ENCODE measurements at regions not wholly inside any gene's neighbourhood (a gene's known extent, or its start where the extent isn't known, plus 50 kb on each side); places are given as distances from the start of the nearest gene placed in this dataset.

DNA sequence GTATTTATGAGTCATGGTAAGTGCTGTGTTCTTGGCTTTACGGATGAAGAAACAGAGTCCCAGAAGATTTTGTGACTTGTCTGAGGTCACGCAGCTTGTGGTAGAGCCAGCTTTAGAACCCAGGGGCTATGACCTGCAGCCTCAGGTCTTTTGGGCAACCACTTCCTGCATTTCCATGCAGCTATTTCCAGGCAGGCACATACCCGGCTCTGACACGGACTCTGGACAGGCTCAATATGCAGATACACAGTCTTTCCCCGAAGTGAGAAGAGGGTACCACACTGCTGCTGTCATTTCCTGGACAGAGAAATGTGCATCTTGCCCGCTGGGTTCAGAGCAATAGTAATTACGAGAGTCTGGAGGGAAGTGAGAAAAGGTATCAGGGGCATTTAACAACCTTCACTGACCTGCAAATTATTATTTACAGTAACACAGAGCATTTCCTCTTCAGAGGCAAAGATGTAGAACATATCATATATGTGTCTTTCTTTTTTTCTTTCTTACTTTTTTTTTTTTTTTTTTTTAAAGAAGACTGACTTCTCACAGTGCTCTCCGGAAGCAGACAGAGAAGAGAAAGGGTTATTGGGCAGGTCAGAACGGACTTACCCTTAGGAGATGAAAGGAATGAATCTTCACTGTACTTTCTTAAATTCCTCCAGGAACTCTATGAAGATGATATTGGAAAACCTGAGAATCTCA lies 185.1 kb downstream of the CLIC5 start:
- Histone ChIP-seq H3K27me3 (ENCODE audit: control insufficient read depth, insufficient read depth, low read length) (no peaks in the 10 kb centered on the region), H3K4me3 (ENCODE audit: low read length) (no peak overlapping the region), H3K36me3 (ENCODE audit: control insufficient read depth, insufficient read depth, low read length) (no peaks in the 10 kb centered on the region), H3K9ac (ENCODE audit: low read length) (no peak overlapping the region), H3K4me1 (ENCODE audit: control insufficient read depth, insufficient read depth, low read length) (no peaks in the 10 kb centered on the region), H3K9me3 (ENCODE audit: control insufficient read depth, low read length) (no peaks in the 10 kb centered on the region)

DNA sequence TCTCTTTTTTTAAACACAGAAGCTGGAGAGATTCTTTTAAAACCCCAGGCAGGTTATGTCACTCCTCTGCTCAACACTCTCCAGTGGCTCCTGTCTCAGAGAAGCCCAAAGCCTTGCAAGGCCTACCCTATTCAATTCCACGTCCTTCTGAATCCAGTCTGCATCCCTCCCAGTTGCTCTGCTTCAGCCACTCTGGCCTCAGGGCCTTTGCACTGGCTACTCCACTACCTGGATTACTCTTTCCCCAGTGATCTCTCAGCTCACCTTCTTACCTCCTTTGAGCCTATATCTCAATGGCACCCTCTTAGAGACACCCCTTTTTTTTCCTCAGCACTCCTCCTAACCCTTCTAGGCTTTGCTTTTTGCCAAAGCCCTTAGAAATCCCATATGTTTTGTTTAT lies 185.8 kb downstream of the CLIC5 start:
- Histone ChIP-seq H3K9me3 (ENCODE audit: control insufficient read depth, low read length) (no peaks in the 10 kb centered on the region), H3K36me3 (ENCODE audit: control insufficient read depth, insufficient read depth, low read length) (no peaks in the 10 kb centered on the region), H3K4me1 (ENCODE audit: control insufficient read depth, insufficient read depth, low read length) (no peaks in the 10 kb centered on the region)

DNA sequence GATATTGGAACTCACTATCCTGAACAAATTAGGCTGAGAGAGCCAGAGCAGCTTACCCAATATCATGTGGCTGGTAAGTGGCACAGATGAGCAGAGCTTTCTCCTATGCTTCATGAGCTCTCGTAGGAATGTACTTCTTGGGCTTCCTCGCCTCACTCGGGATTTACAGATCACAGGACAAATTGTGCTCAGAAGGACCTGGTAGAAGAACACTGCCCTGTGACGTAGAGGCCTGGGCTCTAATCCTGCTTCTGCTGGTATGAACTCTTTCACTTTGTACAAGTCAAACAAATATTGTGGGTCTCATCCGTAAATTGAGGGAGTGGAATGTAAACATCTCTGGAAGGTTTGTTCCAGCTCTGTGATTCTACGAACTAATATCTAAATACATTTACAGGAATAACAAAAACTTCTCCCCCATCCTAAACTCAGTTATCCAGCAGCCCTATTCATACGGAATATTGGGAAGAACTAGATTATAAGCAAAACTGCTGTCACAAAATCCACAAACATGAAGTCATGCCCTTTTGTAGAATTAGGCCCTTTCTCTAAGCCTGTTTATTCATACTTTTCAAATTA lies 187.6 kb downstream of the CLIC5 start:
- Histone ChIP-seq H3K27me3 (ENCODE audit: control insufficient read depth, insufficient read depth, low read length) (no peaks in the 10 kb centered on the region), H3K9me3 (ENCODE audit: control insufficient read depth, low read length) (no peaks in the 10 kb centered on the region), H3K4me1 (ENCODE audit: control insufficient read depth, insufficient read depth, low read length) (no peaks in the 10 kb centered on the region), H3K36me3 (ENCODE audit: control insufficient read depth, insufficient read depth, low read length) (no peaks in the 10 kb centered on the region), H3K9ac (ENCODE audit: low read length) (no peak overlapping the region), H3K4me3 (ENCODE audit: low read length) (no peak overlapping the region)

More for the DNA sequence above, 185.8 kb downstream of the CLIC5 start:
- H3K4me3 ChIP-seq (ENCODE audit: low read length): no peak overlapping the region
- no peak overlapping the region for H3K9ac ChIP-seq (ENCODE audit: low read length)
- H3K27me3 ChIP-seq (ENCODE audit: control insufficient read depth, insufficient read depth, low read length): no peaks in the 10 kb centered on the region

DNA sequence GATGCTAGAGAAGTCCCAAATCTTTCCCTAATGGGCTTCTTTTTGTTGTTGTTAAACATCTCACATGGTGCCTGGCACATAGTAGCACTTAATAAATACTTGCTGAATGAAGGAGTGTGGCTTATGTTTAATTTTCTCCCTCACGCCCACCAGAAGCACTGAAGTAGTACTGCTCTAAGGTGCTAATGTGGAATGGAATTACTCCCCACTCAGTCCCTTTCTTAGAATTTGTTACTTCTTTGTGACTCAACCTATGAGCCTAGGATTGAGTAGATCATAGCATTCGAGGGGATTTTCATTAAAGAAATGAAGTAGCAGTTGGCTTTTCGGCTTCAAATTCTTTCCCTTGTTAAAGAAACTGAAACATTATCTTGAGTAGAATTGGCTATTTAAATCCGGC lies 192.8 kb downstream of the CLIC5 start:
- Histone ChIP-seq H3K9me3 (ENCODE audit: control insufficient read depth, low read length) (no peaks in the 10 kb centered on the region), H3K4me3 (ENCODE audit: low read length) (no peak overlapping the region), H3K9ac (ENCODE audit: low read length) (no peak overlapping the region), H3K4me1 (ENCODE audit: control insufficient read depth, insufficient read depth, low read length) (no peaks in the 10 kb centered on the region), H3K27me3 (ENCODE audit: control insufficient read depth, insufficient read depth, low read length) (no peaks in the 10 kb centered on the region), H3K36me3 (ENCODE audit: control insufficient read depth, insufficient read depth, low read length) (no peaks in the 10 kb centered on the region)

DNA sequence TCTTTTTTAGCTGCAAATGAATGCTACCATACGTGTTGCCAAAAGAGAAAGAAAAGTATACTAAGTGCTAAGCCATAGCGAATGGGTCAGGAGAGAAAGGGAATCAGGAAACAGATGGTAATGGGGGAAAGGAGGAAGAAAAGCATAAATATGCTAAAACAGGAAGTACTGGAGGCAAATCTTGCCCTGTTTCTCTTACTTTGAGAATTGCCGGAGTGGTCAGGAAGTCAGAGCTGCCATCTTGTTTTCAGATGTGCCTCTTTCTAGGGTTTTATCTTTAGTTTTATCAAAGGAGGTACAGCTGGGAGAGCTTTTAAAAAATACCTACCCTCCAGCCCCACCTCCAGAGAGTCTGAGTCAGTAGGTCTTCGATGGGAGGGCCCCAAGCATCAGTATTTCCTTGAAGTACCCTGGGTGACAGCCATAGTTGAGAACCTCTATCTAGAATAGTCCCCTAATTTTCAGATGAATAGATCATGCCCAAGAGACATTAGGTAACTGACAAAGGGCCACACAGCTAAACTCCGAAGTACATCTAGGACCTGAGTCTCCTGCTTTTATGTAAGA lies 193.3 kb downstream of the CLIC5 start:
- no peaks in the 10 kb centered on the region for H3K9me3 ChIP-seq (ENCODE audit: control insufficient read depth, low read length)
- H3K36me3 ChIP-seq (ENCODE audit: control insufficient read depth, insufficient read depth, low read length): no peaks in the 10 kb centered on the region
- no peaks in the 10 kb centered on the region for H3K27me3 ChIP-seq (ENCODE audit: control insufficient read depth, insufficient read depth, low read length)
- H3K4me1 ChIP-seq (ENCODE audit: control insufficient read depth, insufficient read depth, low read length): no peaks in the 10 kb centered on the region
- no peak overlapping the region for H3K9ac ChIP-seq (ENCODE audit: low read length)
- no peak overlapping the region for H3K4me3 ChIP-seq (ENCODE audit: low read length)

DNA sequence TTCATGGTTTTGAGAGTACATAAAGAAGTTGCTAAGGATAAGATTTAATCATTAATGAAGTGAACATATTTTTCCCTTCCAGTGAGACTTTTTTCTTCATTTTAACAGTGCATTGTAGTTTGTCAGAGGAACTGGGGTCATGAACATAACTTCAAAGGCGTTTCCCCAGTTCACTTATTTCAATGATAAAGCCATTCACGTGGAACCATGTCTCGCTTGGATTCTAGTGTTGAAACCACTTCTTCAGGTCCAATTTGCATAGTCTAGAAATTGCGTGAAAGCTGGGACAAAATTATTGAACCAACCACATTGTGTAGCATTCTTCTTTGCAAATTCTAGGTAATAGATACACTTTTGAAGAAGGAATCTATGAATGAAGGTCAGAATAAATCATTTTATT lies 197.0 kb downstream of the CLIC5 start:
- Histone ChIP-seq H3K9me3 (ENCODE audit: control insufficient read depth, low read length) (no peaks in the 10 kb centered on the region), H3K9ac (ENCODE audit: low read length) (no peak overlapping the region), H3K36me3 (ENCODE audit: control insufficient read depth, insufficient read depth, low read length) (no peaks in the 10 kb centered on the region), H3K4me3 (ENCODE audit: low read length) (no peak overlapping the region), H3K27me3 (ENCODE audit: control insufficient read depth, insufficient read depth, low read length) (no peaks in the 10 kb centered on the region), H3K4me1 (ENCODE audit: control insufficient read depth, insufficient read depth, low read length) (no peaks in the 10 kb centered on the region)

DNA sequence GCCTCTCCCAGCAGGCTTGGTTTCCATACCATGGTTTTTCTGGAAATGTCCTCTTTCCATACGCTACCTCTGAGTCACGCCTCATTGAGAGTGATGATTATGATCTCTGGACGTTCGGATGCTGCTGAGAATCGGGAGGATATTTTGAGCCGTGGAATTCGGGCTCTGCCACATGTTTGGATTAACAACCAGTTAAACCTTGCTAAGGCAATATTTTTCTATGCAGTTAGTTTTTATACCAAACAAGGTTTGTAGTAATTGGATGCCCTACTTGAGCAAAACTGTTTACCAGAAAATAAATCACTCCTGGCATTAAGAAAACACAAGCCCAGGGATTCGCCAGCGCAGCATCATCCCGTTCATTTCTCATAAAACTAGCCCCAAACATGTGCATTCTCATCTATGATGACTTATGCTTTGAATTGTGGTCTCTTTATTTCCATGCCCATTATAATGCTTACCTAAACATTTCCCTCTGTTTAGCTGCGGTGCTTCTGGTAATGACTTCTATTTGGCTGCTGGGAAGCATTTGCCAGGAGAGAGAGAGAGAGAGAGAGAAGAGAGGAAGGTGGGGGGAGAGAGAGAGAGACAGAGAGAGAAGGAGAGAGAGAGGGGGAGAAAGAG lies 198.9 kb downstream of the CLIC5 start:
- no peaks in the 10 kb centered on the region for H3K4me1 ChIP-seq (ENCODE audit: control insufficient read depth, insufficient read depth, low read length)
- H3K27me3 ChIP-seq (ENCODE audit: control insufficient read depth, insufficient read depth, low read length): no peaks in the 10 kb centered on the region
- no peak overlapping the region for H3K9ac ChIP-seq (ENCODE audit: low read length)
- no peaks in the 10 kb centered on the region for H3K9me3 ChIP-seq (ENCODE audit: control insufficient read depth, low read length)
- no peak overlapping the region for H3K4me3 ChIP-seq (ENCODE audit: low read length)
- no peaks in the 10 kb centered on the region for H3K36me3 ChIP-seq (ENCODE audit: control insufficient read depth, insufficient read depth, low read length)

DNA sequence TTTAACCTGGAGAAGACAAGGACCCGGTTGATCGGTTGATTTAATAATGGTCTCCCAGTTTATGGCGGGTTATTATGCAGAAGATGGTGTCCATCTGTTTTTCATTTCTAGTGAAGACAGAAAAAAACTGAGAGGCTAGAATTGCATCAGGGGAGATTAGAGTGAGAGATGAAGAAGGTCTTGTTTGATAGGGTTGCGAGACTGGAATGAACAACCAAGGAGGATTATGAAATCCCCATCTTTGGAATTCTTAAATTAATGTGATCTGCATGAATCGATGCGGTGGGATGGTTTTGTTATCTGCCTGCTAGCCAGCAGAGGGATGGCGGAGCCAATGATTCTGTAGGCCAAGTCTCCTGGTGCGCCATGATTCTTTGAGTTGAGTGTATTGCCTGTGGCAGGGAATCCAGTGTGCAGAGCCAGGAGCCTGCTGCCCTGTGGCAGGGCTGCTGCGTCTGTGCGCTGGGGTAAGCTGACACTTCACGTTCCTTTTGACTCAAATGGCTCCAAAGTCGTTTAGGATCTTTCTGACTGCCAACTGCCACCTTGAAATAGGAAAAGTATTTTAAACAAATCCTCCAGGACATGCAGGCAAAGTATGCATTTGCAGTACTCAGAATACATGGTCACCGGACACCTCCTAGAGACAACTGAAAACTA lies 200.1 kb downstream of the CLIC5 start:
- Histone ChIP-seq H3K9me3 (ENCODE audit: control insufficient read depth, low read length) (no peaks in the 10 kb centered on the region), H3K4me3 (ENCODE audit: low read length) (no peak overlapping the region), H3K4me1 (ENCODE audit: control insufficient read depth, insufficient read depth, low read length) (no peaks in the 10 kb centered on the region), H3K36me3 (ENCODE audit: control insufficient read depth, insufficient read depth, low read length) (no peaks in the 10 kb centered on the region), H3K27me3 (ENCODE audit: control insufficient read depth, insufficient read depth, low read length) (no peaks in the 10 kb centered on the region), H3K9ac (ENCODE audit: low read length) (no peak overlapping the region)

DNA sequence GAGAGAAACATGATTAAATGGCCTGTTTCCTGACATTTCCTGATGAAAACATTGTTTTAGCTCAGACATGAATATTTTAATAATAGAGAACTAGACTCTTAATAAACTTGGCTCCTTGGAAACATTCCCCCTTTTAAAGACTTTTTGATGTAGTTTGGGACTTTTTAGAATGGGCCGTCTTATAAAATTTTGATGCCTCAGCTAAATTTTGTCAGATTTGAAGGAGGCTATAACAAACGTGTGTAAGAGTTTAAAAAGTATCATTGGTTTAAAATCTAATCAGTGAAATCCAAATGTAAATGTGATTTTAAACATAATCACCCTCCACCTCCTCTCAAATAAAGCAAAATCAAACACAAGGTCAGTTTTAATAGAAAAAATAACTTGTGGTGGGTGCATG lies 200.9 kb downstream of the CLIC5 start:
- no peaks in the 10 kb centered on the region for H3K27me3 ChIP-seq (ENCODE audit: control insufficient read depth, insufficient read depth, low read length)
- H3K9me3 ChIP-seq (ENCODE audit: control insufficient read depth, low read length): no peaks in the 10 kb centered on the region
- no peaks in the 10 kb centered on the region for H3K4me1 ChIP-seq (ENCODE audit: control insufficient read depth, insufficient read depth, low read length)
- no peaks in the 10 kb centered on the region for H3K36me3 ChIP-seq (ENCODE audit: control insufficient read depth, insufficient read depth, low read length)
- H3K9ac ChIP-seq (ENCODE audit: low read length): no peak overlapping the region
- no peak overlapping the region for H3K4me3 ChIP-seq (ENCODE audit: low read length)

DNA sequence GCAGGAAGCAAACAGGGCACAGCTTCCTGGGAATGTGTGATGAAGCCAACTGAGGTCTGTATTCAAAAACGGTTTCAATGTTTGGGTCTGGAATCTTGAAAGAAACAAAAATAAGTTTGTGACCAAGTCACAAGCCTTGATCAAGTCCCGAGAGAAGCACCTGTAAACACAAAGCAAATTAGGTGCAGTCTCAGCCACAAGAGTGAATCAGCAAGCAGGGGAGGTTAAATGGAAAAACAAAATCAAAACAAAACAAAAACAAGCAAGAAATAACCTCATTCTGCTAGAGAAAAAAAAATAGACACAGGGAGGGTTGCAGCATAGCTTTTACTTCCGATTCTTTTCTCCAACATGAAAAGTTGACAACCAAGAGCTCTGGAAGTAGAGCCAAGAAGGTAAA lies 201.7 kb downstream of the CLIC5 start:
- Histone ChIP-seq H3K9me3 (ENCODE audit: control insufficient read depth, low read length) (no peaks in the 10 kb centered on the region), H3K27me3 (ENCODE audit: control insufficient read depth, insufficient read depth, low read length) (no peaks in the 10 kb centered on the region), H3K4me1 (ENCODE audit: control insufficient read depth, insufficient read depth, low read length) (no peaks in the 10 kb centered on the region), H3K9ac (ENCODE audit: low read length) (no peak overlapping the region), H3K36me3 (ENCODE audit: control insufficient read depth, insufficient read depth, low read length) (no peaks in the 10 kb centered on the region), H3K4me3 (ENCODE audit: low read length) (no peak overlapping the region)

DNA sequence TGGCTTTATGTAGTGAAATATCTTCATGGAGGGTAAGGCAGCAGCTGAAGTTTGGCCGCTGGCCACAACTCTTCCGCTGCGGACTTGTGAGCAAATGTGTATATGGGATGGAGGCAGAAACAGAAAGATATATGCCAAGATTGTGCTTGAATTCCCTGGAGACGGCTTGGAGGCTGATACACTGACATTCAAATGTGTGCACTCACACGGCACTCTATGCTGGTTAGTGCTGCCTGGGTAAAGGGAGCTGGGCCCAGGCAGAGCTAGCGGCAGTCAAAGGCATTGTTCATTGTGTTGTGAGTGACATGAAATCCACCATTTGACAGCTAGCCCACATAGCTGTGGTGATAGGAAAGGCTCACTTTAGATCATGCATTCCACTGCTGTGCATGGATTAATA lies 202.7 kb downstream of the CLIC5 start:
- Histone ChIP-seq H3K36me3 (ENCODE audit: control insufficient read depth, insufficient read depth, low read length) (no peaks in the 10 kb centered on the region), H3K9me3 (ENCODE audit: control insufficient read depth, low read length) (no peaks in the 10 kb centered on the region), H3K27me3 (ENCODE audit: control insufficient read depth, insufficient read depth, low read length) (no peaks in the 10 kb centered on the region), H3K4me3 (ENCODE audit: low read length) (no peak overlapping the region), H3K4me1 (ENCODE audit: control insufficient read depth, insufficient read depth, low read length) (no peaks in the 10 kb centered on the region), H3K9ac (ENCODE audit: low read length) (no peak overlapping the region)

DNA sequence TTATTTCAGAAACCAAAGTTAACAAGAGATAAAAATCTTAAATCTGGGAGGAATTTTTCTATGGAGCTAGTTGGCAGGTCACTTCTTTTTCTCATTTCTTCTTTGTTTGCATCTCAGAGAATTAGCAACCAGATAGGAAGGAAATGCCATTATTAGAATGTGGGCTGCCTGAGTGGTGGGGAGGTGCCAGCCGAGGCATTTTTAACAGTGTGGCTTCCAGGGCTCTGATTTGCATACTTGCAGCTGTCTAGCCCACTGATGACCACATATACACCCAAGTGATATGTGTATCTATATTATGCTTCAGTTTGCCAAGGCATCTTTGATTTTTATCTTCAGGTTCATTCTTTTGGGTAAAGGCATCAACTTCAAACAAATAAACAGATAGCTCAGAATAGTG lies 206.7 kb downstream of the CLIC5 start:
- no peaks in the 10 kb centered on the region for H3K27me3 ChIP-seq (ENCODE audit: control insufficient read depth, insufficient read depth, low read length)
- no peak overlapping the region for H3K4me3 ChIP-seq (ENCODE audit: low read length)
- no peaks in the 10 kb centered on the region for H3K4me1 ChIP-seq (ENCODE audit: control insufficient read depth, insufficient read depth, low read length)
- H3K9ac ChIP-seq (ENCODE audit: low read length): no peak overlapping the region
- H3K9me3 ChIP-seq (ENCODE audit: control insufficient read depth, low read length): no peaks in the 10 kb centered on the region
- no peaks in the 10 kb centered on the region for H3K36me3 ChIP-seq (ENCODE audit: control insufficient read depth, insufficient read depth, low read length)
